ENCODE measurements at regions not wholly inside any gene's neighbourhood (a gene's known extent, or its start where the extent isn't known, plus 50 kb on each side); places are given as distances from the start of the nearest gene placed in this dataset.

DNA sequence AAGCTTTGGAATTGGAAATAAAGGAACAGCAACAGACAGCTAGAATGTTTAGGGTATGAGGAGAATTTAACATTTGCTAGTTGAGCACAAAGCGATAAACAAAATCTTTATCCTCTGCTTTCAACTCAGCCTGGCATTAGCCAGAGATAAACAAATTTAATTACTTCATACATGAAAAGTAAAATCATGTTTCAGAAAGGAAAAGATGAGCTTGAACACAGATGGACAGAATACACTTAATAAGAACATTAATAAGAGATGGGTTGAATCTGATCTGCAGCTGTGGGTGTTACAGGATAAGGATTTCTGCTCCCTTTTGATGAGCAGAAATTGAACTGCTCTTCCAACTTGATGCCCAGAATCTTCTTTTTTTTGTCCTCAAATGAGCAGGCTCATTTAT is 275.2 kb downstream of the CSNK1G3 start:
- TF ChIP-seq, protein P1, sequence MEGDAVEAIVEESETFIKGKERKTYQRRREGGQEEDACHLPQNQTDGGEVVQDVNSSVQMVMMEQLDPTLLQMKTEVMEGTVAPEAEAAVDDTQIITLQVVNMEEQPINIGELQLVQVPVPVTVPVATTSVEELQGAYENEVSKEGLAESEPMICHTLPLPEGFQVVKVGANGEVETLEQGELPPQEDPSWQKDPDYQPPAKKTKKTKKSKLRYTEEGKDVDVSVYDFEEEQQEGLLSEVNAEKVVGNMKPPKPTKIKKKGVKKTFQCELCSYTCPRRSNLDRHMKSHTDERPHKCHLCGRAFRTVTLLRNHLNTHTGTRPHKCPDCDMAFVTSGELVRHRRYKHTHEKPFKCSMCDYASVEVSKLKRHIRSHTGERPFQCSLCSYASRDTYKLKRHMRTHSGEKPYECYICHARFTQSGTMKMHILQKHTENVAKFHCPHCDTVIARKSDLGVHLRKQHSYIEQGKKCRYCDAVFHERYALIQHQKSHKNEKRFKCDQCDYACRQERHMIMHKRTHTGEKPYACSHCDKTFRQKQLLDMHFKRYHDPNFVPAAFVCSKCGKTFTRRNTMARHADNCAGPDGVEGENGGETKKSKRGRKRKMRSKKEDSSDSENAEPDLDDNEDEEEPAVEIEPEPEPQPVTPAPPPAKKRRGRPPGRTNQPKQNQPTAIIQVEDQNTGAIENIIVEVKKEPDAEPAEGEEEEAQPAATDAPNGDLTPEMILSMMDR (IDR thresholded peaks at IDR 0.05): no peak
- no peak for TF ChIP-seq EP300 (IDR thresholded peaks at IDR 0.05)
